Activated T-cell treated with anti-CD3 and anti-CD28 coated beads, Interleukin-2, amount 50 U/mL, for 48 hours (primary cell): ENCODE measurements at regions not wholly inside any gene's neighbourhood (a gene's known extent, or its start where the extent isn't known, plus 50 kb on each side); places are given as distances from the start of the nearest gene placed in this dataset.
"Not testable (repeated sequence)": the region's sequence is repeated elsewhere in the genome, so short reads cannot be mapped to it uniquely, and the experiment has no call there.

ENCODE experiments used
- DNase-seq, 2 experiments: peaks; one replicate each; pipeline ENCODE4 v3.0.0-alpha.2; 2020

DNA sequence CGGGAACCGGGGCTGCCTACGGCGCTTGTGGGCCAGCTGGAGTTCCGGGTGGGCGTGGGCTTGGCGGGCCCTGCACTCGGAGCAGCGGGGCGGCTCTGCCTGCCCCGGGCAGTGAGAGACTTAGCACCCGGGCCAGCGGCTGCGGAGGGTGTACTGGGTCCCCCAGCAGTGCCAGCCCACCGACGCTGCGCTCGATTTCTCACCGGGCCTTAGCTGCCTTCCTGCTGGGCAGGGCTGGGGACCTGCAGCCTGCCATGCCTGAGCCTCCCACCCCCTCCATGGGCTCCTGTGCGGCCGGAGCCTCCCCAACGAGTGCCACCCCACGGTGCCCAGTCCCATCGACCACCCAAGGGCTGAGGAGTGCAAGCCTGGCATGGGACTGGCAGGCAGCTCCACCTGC lies 72.8 kb upstream of the SSBP2 start:
- DNase-seq, result not testable (repeated sequence)

DNA sequence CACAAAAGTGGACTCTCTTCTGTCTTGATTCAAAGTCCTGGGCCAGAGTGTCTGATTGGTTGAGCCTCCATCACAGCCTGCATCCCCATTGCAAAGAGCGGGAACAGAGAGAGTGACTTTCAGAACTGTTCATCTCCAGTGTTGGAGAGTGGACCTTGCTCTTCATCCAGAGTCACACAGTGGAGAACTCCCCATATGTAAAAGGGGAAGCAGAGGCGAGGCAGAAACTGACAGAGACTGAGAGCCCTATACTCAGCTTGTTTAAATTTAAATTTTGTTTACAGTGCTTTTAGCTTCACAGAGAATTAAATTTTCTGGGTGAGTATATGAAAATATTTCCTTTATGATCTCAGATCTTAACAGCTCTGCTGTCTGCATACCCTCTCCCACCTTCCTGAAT lies 70.0 kb upstream of the SSBP2 start:
- DNase-seq, result no peak

DNA sequence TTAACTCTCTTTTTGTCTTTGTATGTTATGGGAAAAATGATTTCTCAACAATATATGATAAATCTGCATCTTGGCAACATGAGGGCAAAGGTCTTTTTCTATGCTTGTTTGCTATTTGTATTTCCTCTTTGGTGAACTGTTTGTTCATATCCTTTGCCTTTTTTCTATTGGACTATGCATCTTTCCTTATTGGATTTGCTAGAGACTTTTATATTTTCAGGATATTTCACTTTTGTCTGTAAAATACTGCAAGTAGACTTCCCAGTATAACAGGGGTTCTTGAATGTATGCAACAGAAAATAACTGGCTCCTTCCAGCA lies 69.4 kb upstream of the SSBP2 start:
- DNase-seq, result no peak

DNA sequence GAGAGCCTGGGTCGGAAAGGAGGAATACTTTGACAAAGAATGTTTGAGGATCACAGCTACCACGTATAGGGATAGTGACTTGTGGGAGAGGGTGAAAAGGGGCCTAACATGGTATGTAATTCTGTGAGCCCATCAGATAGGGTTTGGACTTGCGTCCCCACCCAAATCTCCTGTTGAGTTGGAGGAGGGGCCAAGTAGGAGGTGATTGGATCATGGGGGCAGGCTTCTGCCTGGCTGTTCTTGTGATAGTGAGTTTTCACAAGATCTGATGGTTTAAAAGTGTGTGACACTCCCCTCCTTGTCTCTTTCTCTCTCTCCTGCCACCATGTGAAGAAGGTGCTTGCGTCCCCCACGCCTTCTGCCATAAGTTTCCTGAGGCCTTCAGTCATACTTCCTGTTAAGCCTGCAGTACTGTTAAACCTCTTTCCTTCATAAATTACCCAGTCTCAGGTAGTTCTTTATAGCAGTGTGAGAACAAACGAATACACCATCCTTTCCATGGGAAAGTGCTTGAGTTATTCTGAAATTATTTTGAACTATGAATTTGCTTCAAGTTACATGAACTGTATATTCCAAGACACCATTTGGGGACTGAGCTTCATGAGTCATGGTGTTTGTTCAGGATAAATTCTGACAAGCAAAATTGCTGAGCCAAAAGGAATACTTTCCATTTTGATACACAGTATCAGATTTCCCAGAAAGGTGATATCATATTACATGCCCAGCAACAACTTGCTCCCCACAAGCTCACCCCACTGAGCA lies 68.8 kb upstream of the SSBP2 start:
- DNase-seq, result no peak

GRCh38 chr5:81817980-81818379 lies 67.1 kb upstream of the SSBP2 start:
- no peak for DNase-seq

GRCh38 chr5:81817086-81817485 lies 66.2 kb upstream of the SSBP2 start:
- no peak for DNase-seq

DNA sequence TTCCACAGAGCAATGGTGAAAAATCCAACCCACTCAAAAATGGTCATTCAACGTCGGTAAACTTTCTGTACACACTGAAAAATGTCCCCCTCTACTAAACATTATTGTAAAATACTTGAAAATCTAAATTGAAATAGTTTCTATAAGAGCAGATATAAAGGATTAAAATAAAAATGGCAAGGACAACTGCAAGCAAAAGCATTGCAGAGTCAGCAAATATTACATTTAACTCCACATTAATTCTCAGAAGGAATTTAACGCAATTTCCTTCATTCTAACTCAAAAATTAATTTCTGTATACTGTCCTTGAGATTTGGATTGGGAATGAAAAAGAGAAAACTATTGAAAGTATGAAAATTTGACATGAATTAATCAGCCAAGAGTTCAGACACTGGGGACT lies 64.4 kb upstream of the SSBP2 start:
- DNase-seq, result no peak

DNA sequence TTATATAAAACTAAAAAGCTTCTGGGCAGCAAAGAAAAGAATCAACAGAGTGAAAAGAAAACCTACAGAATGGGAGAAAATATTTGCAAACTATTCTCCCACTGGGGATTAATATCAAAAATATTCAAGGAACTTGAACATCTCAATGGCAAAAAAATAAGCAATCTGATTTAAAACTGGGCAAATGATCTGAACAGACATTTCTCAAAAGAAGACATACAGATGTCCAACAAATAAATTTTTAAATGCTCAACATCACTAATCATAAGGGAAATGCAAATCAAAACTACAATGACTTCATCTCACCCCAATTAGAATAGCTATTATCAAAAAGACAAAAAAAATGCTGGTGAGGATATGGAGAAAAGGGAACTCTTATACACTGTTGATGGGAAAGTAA lies 57.2 kb upstream of the SSBP2 start:
- DNase-seq, result no peak

DNA sequence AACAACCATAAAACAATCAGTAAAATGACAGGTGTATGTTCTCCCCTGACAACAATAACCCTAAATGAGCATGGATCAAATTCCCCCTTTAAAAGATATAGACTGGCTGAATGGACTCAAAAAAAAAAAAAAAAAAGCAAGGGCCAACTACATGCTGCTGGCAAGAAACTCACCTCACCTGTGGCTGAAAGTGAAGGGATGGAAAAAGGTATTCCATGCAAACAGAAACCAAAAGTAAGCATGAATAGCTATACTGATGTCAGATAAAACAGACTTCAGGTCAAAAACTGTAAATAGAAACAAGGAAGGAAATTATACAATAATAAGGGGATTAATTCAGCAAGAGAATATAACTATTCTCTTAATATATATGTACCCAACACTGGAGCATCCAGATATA lies 54.2 kb upstream of the SSBP2 start:
- DNase-seq, result no peak

DNA sequence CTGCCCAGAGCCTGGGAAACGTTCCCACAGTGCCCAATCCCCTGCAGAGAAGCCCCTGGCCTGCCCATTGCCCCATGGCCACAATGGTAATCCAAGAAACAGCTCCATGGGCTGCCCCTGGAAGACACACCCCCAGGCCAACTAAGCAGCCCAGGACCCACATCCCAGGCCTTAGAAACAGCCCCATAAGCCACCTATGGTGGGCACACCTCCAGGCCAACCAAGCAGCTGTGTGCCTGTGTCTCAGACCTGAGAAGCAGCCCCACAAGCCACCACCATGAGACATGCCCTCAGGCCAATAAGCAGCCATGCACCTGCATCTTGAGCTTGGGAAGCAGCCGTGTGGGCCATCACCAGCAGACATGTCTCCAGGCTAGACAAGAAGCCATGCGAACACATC lies 52.9 kb upstream of the SSBP2 start:
- no peak for DNase-seq

GRCh38 chr5:81802625-81803024 lies 51.7 kb upstream of the SSBP2 start:
- DNase-seq, result no peak

DNA sequence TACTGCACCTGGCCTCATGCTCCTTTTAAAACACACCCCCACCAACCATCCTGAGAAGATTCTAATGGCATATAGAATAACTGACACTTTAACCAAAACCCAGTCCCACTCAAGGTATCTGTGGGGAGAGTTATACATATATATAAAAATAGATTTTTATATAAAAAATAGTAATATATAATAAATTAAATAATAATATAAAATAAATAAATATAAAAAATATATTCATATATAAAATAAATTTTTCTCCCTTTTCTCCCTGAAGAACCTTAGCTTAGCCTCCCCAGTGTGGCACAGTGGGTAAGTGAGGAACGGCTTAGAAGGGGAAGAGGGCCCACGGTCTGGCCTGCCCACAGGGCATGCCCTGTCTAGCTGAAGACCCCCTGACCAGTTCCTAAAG lies 51.1 kb upstream of the SSBP2 start:
- no peak for DNase-seq

GRCh38 chr5:81800797-81801196 lies 49.9 kb upstream of the SSBP2 start:
- DNase-seq, result no peak
